Right lobe of liver (tissue), 4 donors: ENCODE measurements at regions not wholly inside any gene's neighbourhood (a gene's known extent, or its start where the extent isn't known, plus 50 kb on each side); places are given as distances from the start of the nearest gene placed in this dataset.

Experiments
- CTCF ChIP-seq, 4 donors: fragments of 200-600 bp in 3 of 4; fragments of 450-650 bp in 1 of 4; IDR thresholded peaks; one replicate each; pipeline versions ENCODE4 v1.5.1 to v1.8.0; 2016 to 2022; ENCODE audit warnings: antibody characterized with exemption in 4 of 4, mild to moderate bottlenecking in 2 of 4
- POLR2A ChIP-seq: fragments of 450-650 bp; IDR thresholded peaks from one replicate; pipeline ENCODE4 v1.6.1; 2017; ENCODE audit warnings: antibody characterized with exemption, mild to moderate bottlenecking
- donor health status: DM: no; HTN: no; CAD: no.
- donor health status: DM: no; HTN: no; CAD: no.
- donor health status: DM: no; HTN: yes; CAD: no.

- TF ChIP-seq POLR2A = no peak
- TF ChIP-seq CTCF (IDR thresholded peaks at IDR 0.05) = no peak
These were observed 121.6 kb upstream of the AADACL2 start for GRCh38 chr3:151612115-151612514.
